Transverse colon (tissue), 4 donors: ENCODE measurements at regions not wholly inside any gene's neighbourhood (a gene's known extent, or its start where the extent isn't known, plus 50 kb on each side); places are given as distances from the start of the nearest gene placed in this dataset.

Source experiments
- DNase-seq: peaks from one replicate; pipeline ENCODE4 v3.0.0-alpha.2; 2019
- H3K27ac ChIP-seq, 4 donors: fragments of 200-600 bp; sonication (generic); 2 replicates each; pipeline ENCODE4 v1.5.1; 2016 to 2018; ENCODE audit warnings: inconsistent platforms in 4 of 4
- H3K27me3 ChIP-seq: fragments of 200-600 bp; sonication (generic); 2 replicates; pipeline ENCODE4 v1.5.1; 2017; ENCODE audit warnings: inconsistent platforms
- H3K36me3 ChIP-seq, 4 donors: fragments of 200-600 bp; sonication (generic); 2 replicates each; pipeline ENCODE4 v1.5.1; 2017 to 2019; ENCODE audit warnings: inconsistent platforms in 4 of 4
- H3K4me1 ChIP-seq, 4 donors: fragments of 200-600 bp; sonication (generic); 2 replicates each; pipeline ENCODE4 v1.5.1; 2017 to 2020; ENCODE audit warnings: inconsistent platforms in 4 of 4
- H3K4me3 ChIP-seq, 4 donors: fragments of 200-600 bp; sonication (generic); 1 replicate in 1 of 4; 2 replicates in 3 of 4; pipeline versions ENCODE4 v1.5.1 to v1.6.1; 2017 to 2019; ENCODE audit warnings: inconsistent platforms in 4 of 4
- H3K9me3 ChIP-seq, 2 donors: fragments of 200-600 bp; sonication (generic); 2 replicates each; pipeline ENCODE4 v1.5.1; 2017 to 2019; ENCODE audit warnings: inconsistent platforms in 2 of 2
- CTCF ChIP-seq, 5 experiments: fragments of 200-600 bp in 3 of 5; fragments of 450-650 bp in 2 of 5; sonication (generic) in 3 of 5; IDR thresholded peaks; 1 replicate in 2 of 5; 2 replicates in 3 of 5; pipeline ENCODE4 v1.5.1; 2016 to 2017; ENCODE audit warnings: antibody characterized with exemption in 5 of 5, inconsistent platforms in 3 of 5, mild to moderate bottlenecking in 2 of 5, moderate library complexity in 1 of 5
- EP300 ChIP-seq: sonication (generic); formaldehyde crosslinking; IDR thresholded peaks from one replicate; pipeline ENCODE4 v1.6.1; 2017; ENCODE audit warnings: antibody characterized with exemption, low read depth
- POLR2A ChIP-seq: fragments of 450-650 bp; IDR thresholded peaks from one replicate; pipeline ENCODE4 v1.6.1; 2016; ENCODE audit warnings: antibody characterized with exemption, mild to moderate bottlenecking, moderate library complexity
- POLR2AphosphoS5 ChIP-seq, 3 donors: sonication (generic); formaldehyde crosslinking; IDR thresholded peaks; one replicate each; pipeline ENCODE4 v1.6.1; 2016; ENCODE audit warnings: antibody characterized with exemption in 3 of 3
- WGBS, 2 donors: methylation state at CpG; one replicate each; pipeline ENCODE4 v1.1.5; 2018; ENCODE audit warnings: low coverage in 1 of 2; 5-methylcytosine and 5-hydroxymethylcytosine counted together
- in situ Hi-C, 4 donors: fragments of 200-750 bp; cut with MboI; loops; one replicate each; pipeline versions ENCODE4 v1.15.0 to v1.15.1; 2017; ENCODE audit warnings: low sequenced_read_pairs in 3 of 4, low pct_ligation_motif_present in 1 of 4, low pct_unique_long_range_greater_than_20kb in 1 of 4
- intact Hi-C: fragments of 100-400 bp; cut with DNase I; formaldehyde crosslinking; loops from one replicate; pipeline ENCODE4 v1.15.1; 2023; ENCODE audit warnings: low total_unique reads

- no peak overlapping the region for H3K27ac ChIP-seq
- no peak overlapping the region for H3K4me3 ChIP-seq
- TF ChIP-seq POLR2AphosphoS5 (IDR thresholded peaks at IDR 0.05) (no peak), POLR2A (no peak), EP300 (no peak), CTCF (IDR thresholded peaks at IDR 0.05) (no peak)
- H3K9me3 ChIP-seq = no peaks in the 10 kb centered on the region
- in situ Hi-C loops = no loop called here
- H3K27me3 ChIP-seq = peaks cover 14% of the 10 kb centered on the region
- intact Hi-C loops = no loop called here
- 56 to 85% methylated on average over 1 of the region's 1 CpG for WGBS, 2 donors
- no peak for DNase-seq
- no peaks in the 10 kb centered on the region for H3K4me1 ChIP-seq
- H3K36me3 ChIP-seq = no peaks in the 10 kb centered on the region
Measured at GRCh38 chr11:31981457-31981856, 109.4 kb upstream of the RCN1 start.

GRCh38 chr11:31977343-31977742, 113.5 kb upstream of the RCN1 start:
- Histone ChIP-seq H3K36me3 (no peaks in the 10 kb centered on the region), H3K4me1 (no peaks in the 10 kb centered on the region), H3K27ac (no peak overlapping the region), H3K27me3 (peaks cover 5% of the 10 kb centered on the region), H3K9me3 (no peaks in the 10 kb centered on the region), H3K4me3 (no peak overlapping the region)
- intact Hi-C loops = no loop called here
- WGBS, 2 donors = 34 to 43% methylated on average over 1 to 4 of the region's 4 CpGs
- TF ChIP-seq POLR2AphosphoS5 (IDR thresholded peaks at IDR 0.05) = no peak
- no peak for TF ChIP-seq POLR2A
- no peak for TF ChIP-seq EP300
- TF ChIP-seq CTCF (IDR thresholded peaks at IDR 0.05) = no peak
- in situ Hi-C loops = no loop called here
- DNase-seq = no peak

- in situ Hi-C loops (no loop called here), intact Hi-C loops (no loop called here)
- H3K36me3 ChIP-seq = no peaks in the 10 kb centered on the region
- WGBS, 2 donors = 63 to 68% methylated on average over 5 of the region's 5 CpGs
- H3K9me3 ChIP-seq = no peaks in the 10 kb centered on the region
- no peaks in the 10 kb centered on the region for H3K4me1 ChIP-seq
- H3K4me3 ChIP-seq = no peak overlapping the region
- no peak for DNase-seq
- peaks cover 5% of the 10 kb centered on the region for H3K27me3 ChIP-seq
- no peak overlapping the region for H3K27ac ChIP-seq
- no peak for TF ChIP-seq EP300
- no peak for TF ChIP-seq CTCF (IDR thresholded peaks at IDR 0.05)
- no peak for TF ChIP-seq POLR2AphosphoS5 (IDR thresholded peaks at IDR 0.05)
- no peak for TF ChIP-seq POLR2A
Measured at GRCh38 chr11:31974366-31975136, 116.3 kb upstream of the RCN1 start.

- intact Hi-C loops = no loop called here
Measured at GRCh38 chr11:31973172-31973571, 117.7 kb upstream of the RCN1 start.

More at GRCh38 chr11:31973172-31973571, 117.7 kb upstream of the RCN1 start:
- in situ Hi-C loops = no loop called here
- no peak overlapping the region for H3K27ac ChIP-seq
- H3K36me3 ChIP-seq = no peaks in the 10 kb centered on the region
- no peaks in the 10 kb centered on the region for H3K4me1 ChIP-seq
- no peaks in the 10 kb centered on the region for H3K9me3 ChIP-seq
- no peak overlapping the region for H3K4me3 ChIP-seq
- peaks cover 5% of the 10 kb centered on the region for H3K27me3 ChIP-seq
- WGBS, 2 donors = 67 to 78% methylated on average over 1 to 4 of the region's 4 CpGs
- no peak for DNase-seq
- TF ChIP-seq POLR2AphosphoS5 (IDR thresholded peaks at IDR 0.05) (no peak), EP300 (no peak), CTCF (IDR thresholded peaks at IDR 0.05) (no peak), POLR2A (no peak)
